ENCODE measurements at regions not wholly inside any gene's neighbourhood (a gene's known extent, or its start where the extent isn't known, plus 50 kb on each side); places are given as distances from the start of the nearest gene placed in this dataset.

GRCh38 chr2:7994397-7994951, 687.4 kb upstream of the ID2 start:
- DNase-seq = no peak

GRCh38 chr2:7997279-7997678, 684.6 kb upstream of the ID2 start:
- no peak for DNase-seq

- DNase-seq = no peak
Observed at GRCh38 chr2:7999683-8000476, 682.0 kb upstream of the ID2 start.

- DNase-seq = peak; percentile 36
Observed at GRCh38 chr2:8000870-8001269, 681.0 kb upstream of the ID2 start.

GRCh38 chr2:8002765-8003393, 679.0 kb upstream of the ID2 start:
- DNase-seq = peak; percentile 16

- DNase-seq = peak; percentile 42
Observed at GRCh38 chr2:8003462-8004075, 678.3 kb upstream of the ID2 start.

- DNase-seq = peak; percentile 93
Observed at GRCh38 chr2:8004250-8004681, 677.6 kb upstream of the ID2 start.

GRCh38 chr2:8006181-8006580, 675.7 kb upstream of the ID2 start:
- DNase-seq = no peak

GRCh38 chr2:8006626-8007025, 675.2 kb upstream of the ID2 start:
- no peak for DNase-seq

- peak; percentile 21 for DNase-seq
Observed at GRCh38 chr2:8009010-8009597, 672.8 kb upstream of the ID2 start.

GRCh38 chr2:8015848-8016600, 665.8 kb upstream of the ID2 start:
- no peak for DNase-seq

GRCh38 chr2:8016688-8017087, 665.2 kb upstream of the ID2 start:
- no peak for DNase-seq

GRCh38 chr2:8018956-8019355, 662.9 kb upstream of the ID2 start:
- DNase-seq = no peak

GRCh38 chr2:8019934-8020333, 661.9 kb upstream of the ID2 start:
- no peak for DNase-seq

GRCh38 chr2:8021921-8022320, 659.9 kb upstream of the ID2 start:
- DNase-seq = no peak

GRCh38 chr2:8022908-8023640, 658.8 kb upstream of the ID2 start:
- peak; percentile 48 for DNase-seq

- DNase-seq = no peak
Observed at GRCh38 chr2:8024506-8024905, 657.4 kb upstream of the ID2 start.

GRCh38 chr2:8026381-8026780, 655.5 kb upstream of the ID2 start:
- DNase-seq = no peak

GRCh38 chr2:8027387-8027786, 654.5 kb upstream of the ID2 start:
- no peak for DNase-seq

- no peak for DNase-seq
Observed at GRCh38 chr2:8028036-8028435, 653.8 kb upstream of the ID2 start.

- no peak for DNase-seq
Observed at GRCh38 chr2:8028436-8028835, 653.4 kb upstream of the ID2 start.

GRCh38 chr2:8028981-8029380, 652.9 kb upstream of the ID2 start:
- peak; percentile 1 for DNase-seq
